ENCODE measurements at regions not wholly inside any gene's neighbourhood (a gene's known extent, or its start where the extent isn't known, plus 50 kb on each side); places are given as distances from the start of the nearest gene placed in this dataset.

DNA sequence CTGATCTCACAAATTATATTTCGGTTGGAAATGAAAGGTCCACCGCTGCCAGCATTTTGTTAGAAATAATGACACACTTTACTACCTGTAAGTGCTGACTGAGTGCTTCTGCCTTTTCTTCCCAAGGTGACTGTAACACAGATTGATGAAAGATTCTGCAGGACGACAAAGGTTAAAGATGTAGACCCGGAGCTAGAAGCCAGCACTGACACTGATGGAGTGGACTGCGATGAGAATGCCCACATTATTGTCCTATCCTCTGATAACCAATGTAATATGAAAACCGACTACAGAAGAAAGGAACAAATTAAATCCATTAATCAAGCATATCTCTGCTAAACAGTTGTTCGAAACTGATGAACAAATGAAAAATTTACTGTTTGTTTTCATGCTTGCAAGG is 666.5 kb downstream of the GBE1 start:
- no peak for TF ChIP-seq CTCF (IDR thresholded peaks at IDR 0.05)
- no peak for TF ChIP-seq POLR2A (IDR thresholded peaks at IDR 0.05; ENCODE audit: low read depth)

Data from esophagus muscularis mucosa (tissue), 3 donors.